ENCODE measurements at regions not wholly inside any gene's neighbourhood (a gene's known extent, or its start where the extent isn't known, plus 50 kb on each side); places are given as distances from the start of the nearest gene placed in this dataset.

DNA sequence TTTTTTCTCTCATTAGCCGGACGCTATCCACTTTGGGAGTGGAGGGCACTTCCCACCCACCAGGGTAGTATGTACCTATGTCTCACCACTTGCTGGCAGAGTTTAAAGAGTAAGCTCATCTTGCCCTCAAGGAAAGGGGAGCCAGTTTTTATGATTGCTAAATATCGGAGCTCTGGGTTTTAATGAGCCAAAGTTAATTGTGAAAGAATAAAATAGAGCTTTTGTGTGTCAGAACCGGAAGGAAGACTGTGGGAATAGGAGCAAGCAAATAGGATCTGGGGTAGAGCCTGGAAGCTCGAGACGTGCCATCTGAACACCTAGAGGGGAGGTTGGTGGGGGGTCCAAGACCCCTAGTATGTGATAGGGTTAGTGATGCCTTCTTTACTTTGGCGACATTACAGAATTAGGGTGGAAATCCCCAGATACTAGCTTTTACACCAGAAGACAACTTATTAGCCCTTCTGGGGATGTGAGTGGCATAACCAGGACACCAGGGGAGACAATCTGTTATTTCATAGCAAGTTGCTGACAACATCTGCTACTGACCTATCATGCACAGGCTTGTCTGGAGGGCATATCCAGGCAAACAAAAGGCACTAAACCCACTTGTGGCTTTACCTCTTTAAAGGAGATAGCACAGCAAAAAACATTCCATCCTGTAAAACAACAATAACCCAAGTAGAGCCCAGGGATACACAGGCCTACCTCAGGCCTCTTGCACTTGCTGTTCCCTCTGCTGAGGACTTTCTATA is 333.8 kb downstream of the ZNF621 start:
- TF ChIP-seq, protein P1, sequence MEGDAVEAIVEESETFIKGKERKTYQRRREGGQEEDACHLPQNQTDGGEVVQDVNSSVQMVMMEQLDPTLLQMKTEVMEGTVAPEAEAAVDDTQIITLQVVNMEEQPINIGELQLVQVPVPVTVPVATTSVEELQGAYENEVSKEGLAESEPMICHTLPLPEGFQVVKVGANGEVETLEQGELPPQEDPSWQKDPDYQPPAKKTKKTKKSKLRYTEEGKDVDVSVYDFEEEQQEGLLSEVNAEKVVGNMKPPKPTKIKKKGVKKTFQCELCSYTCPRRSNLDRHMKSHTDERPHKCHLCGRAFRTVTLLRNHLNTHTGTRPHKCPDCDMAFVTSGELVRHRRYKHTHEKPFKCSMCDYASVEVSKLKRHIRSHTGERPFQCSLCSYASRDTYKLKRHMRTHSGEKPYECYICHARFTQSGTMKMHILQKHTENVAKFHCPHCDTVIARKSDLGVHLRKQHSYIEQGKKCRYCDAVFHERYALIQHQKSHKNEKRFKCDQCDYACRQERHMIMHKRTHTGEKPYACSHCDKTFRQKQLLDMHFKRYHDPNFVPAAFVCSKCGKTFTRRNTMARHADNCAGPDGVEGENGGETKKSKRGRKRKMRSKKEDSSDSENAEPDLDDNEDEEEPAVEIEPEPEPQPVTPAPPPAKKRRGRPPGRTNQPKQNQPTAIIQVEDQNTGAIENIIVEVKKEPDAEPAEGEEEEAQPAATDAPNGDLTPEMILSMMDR (IDR thresholded peaks at IDR 0.05) = no peak
- TF ChIP-seq POLR2A (IDR thresholded peaks at IDR 0.05) (no peak), POLR2AphosphoS5 (IDR thresholded peaks at IDR 0.05) (no peak)

All from breast epithelium (tissue), 3 donors.